Prostate gland (tissue), 2 donors: ENCODE measurements at regions not wholly inside any gene's neighbourhood (a gene's known extent, or its start where the extent isn't known, plus 50 kb on each side); places are given as distances from the start of the nearest gene placed in this dataset.

Experiments used
- DNase-seq: peaks from one replicate; pipeline ENCODE4 v3.0.0-alpha.2; 2019; ENCODE audit warnings: low spot score
- H3K27ac ChIP-seq, 2 donors: fragments of 200-600 bp; sonication (generic); 2 replicates each; pipeline ENCODE4 v1.5.1; 2017 to 2019
- H3K27me3 ChIP-seq: fragments of 200-600 bp; sonication (generic); replicated peaks from 2 replicates; pipeline ENCODE4 v1.5.1; 2019; ENCODE audit not compliant: insufficient read depth
- H3K36me3 ChIP-seq, 2 donors: fragments of 200-600 bp; sonication (generic); 1 replicate in 1 of 2; 2 replicates in 1 of 2; pipeline versions ENCODE4 v1.5.1 to v1.8.1; 2017 to 2019
- H3K4me1 ChIP-seq: fragments of 200-600 bp; sonication (generic); replicated peaks from 2 replicates; pipeline ENCODE4 v1.5.1; 2019
- H3K4me3 ChIP-seq, 2 donors: fragments of 200-600 bp; sonication (generic); 2 replicates each; pipeline ENCODE4 v1.5.1; 2017 to 2019
- H3K9me3 ChIP-seq: fragments of 200-600 bp; sonication (generic); 2 replicates; pipeline ENCODE4 v1.5.1; 2017
- CTCF ChIP-seq, 4 experiments: fragments of 200-600 bp in 2 of 4; fragments of 450-650 bp in 2 of 4; sonication (generic) in 2 of 4; IDR thresholded peaks; 1 replicate in 3 of 4; 2 replicates in 1 of 4; pipeline ENCODE4 v1.5.1; 2016 to 2019; ENCODE audit warnings: antibody characterized with exemption in 4 of 4, mild to moderate bottlenecking in 2 of 4, moderate library complexity in 2 of 4
- POLR2A ChIP-seq: fragments of 450-650 bp; IDR thresholded peaks from one replicate; pipeline ENCODE4 v1.6.1; 2016; ENCODE audit warnings: antibody characterized with exemption, mild to moderate bottlenecking
- POLR2AphosphoS5 ChIP-seq: sonication (generic); formaldehyde crosslinking; IDR thresholded peaks from one replicate; pipeline ENCODE4 v1.6.1; 2017; ENCODE audit warnings: antibody characterized with exemption
- WGBS: methylation state at CpG from one replicate; pipeline ENCODE4 v1.1.5; 2018; 5-methylcytosine and 5-hydroxymethylcytosine counted together
- intact Hi-C: fragments of 100-400 bp; cut with DNase I; formaldehyde crosslinking; loops from one replicate; pipeline ENCODE4 v1.14.2; 2022

- WGBS, result 72% methylated on average over 3 of the region's 3 CpGs
- H3K4me3 ChIP-seq, result no peak overlapping the region
- no peak for TF ChIP-seq POLR2A
- TF ChIP-seq POLR2AphosphoS5, result no peak
- no peak for TF ChIP-seq CTCF (IDR thresholded peaks at IDR 0.05)
- no peaks in the 10 kb centered on the region for H3K36me3 ChIP-seq
- no peaks in the 10 kb centered on the region for H3K4me1 ChIP-seq
- no peak for DNase-seq
- no peaks in the 10 kb centered on the region for H3K9me3 ChIP-seq
- intact Hi-C loops, result no loop called here
- no peaks in the 10 kb centered on the region for H3K27me3 ChIP-seq
- no peak overlapping the region for H3K27ac ChIP-seq
Observed at GRCh38 chr12:47412601-47413236, 293.1 kb downstream of the RPAP3 start.

- no peaks in the 10 kb centered on the region for H3K36me3 ChIP-seq
- no peak overlapping the region for H3K27ac ChIP-seq
- no peaks in the 10 kb centered on the region for H3K27me3 ChIP-seq
- DNase-seq, result no peak
- H3K9me3 ChIP-seq, result no peaks in the 10 kb centered on the region
- no peaks in the 10 kb centered on the region for H3K4me1 ChIP-seq
- TF ChIP-seq POLR2AphosphoS5 (no peak), CTCF (IDR thresholded peaks at IDR 0.05) (no peak), POLR2A (no peak)
- intact Hi-C loops, result no loop called here
- no peak overlapping the region for H3K4me3 ChIP-seq
Observed at GRCh38 chr12:47411966-47412365, 293.9 kb downstream of the RPAP3 start.

- H3K4me3 ChIP-seq, result no peak overlapping the region
- H3K27ac ChIP-seq, result no peak overlapping the region
- no peaks in the 10 kb centered on the region for H3K4me1 ChIP-seq
- WGBS, result 83% methylated on average over 3 of the region's 3 CpGs
- H3K9me3 ChIP-seq, result no peaks in the 10 kb centered on the region
- intact Hi-C loops, result no loop called here
- TF ChIP-seq POLR2A (no peak), POLR2AphosphoS5 (no peak), CTCF (IDR thresholded peaks at IDR 0.05) (no peak)
- no peaks in the 10 kb centered on the region for H3K27me3 ChIP-seq
- H3K36me3 ChIP-seq, result no peaks in the 10 kb centered on the region
- no peak for DNase-seq
Observed at GRCh38 chr12:47410862-47411261, 295.0 kb downstream of the RPAP3 start.

GRCh38 chr12:47410383-47410782 is 295.4 kb downstream of the RPAP3 start:
- Histone ChIP-seq H3K27me3 (no peaks in the 10 kb centered on the region), H3K9me3 (no peaks in the 10 kb centered on the region), H3K4me3 (no peak overlapping the region), H3K4me1 (no peaks in the 10 kb centered on the region), H3K27ac (no peak overlapping the region), H3K36me3 (no peaks in the 10 kb centered on the region)
- TF ChIP-seq POLR2A (no peak), CTCF (IDR thresholded peaks at IDR 0.05) (no peak), POLR2AphosphoS5 (no peak)
- intact Hi-C loops, result no loop called here
- DNase-seq, result no peak

GRCh38 chr12:47409310-47409987 is 296.4 kb downstream of the RPAP3 start:
- no peaks in the 10 kb centered on the region for H3K36me3 ChIP-seq
- no peaks in the 10 kb centered on the region for H3K4me1 ChIP-seq
- H3K27me3 ChIP-seq, result no peaks in the 10 kb centered on the region
- TF ChIP-seq CTCF (IDR thresholded peaks at IDR 0.05), result no peak
- TF ChIP-seq POLR2AphosphoS5, result no peak
- TF ChIP-seq POLR2A, result no peak
- WGBS, result 68% methylated on average over 4 of the region's 4 CpGs
- no peak for DNase-seq
- intact Hi-C loops, result loop anchor here (10.0 kb wide), 1 partner anchor 375 kb away; no protein-coding TSS in a partner anchor
- H3K9me3 ChIP-seq, result no peaks in the 10 kb centered on the region
- no peak overlapping the region for H3K27ac ChIP-seq
- H3K4me3 ChIP-seq, result no peak overlapping the region
